ENCODE measurements at regions not wholly inside any gene's neighbourhood (a gene's known extent, or its start where the extent isn't known, plus 50 kb on each side); places are given as distances from the start of the nearest gene placed in this dataset.

- TF ChIP-seq NR2C1 (IDR thresholded peaks at IDR 0.05) (no peak), TAF1 (IDR thresholded peaks at IDR 0.05; ENCODE audit: borderline replicate concordance, low read depth, low read length) (no peak), BCL3 (IDR thresholded peaks at IDR 0.05; ENCODE audit: borderline replicate concordance, insufficient read depth, low read depth, low read length, poor library complexity, severe bottlenecking) (no peak), PKNOX1 (IDR thresholded peaks at IDR 0.05) (no peak), POLR2AphosphoS5 (IDR thresholded peaks at IDR 0.05; ENCODE audit: low read length) (no peak), EGR1 (IDR thresholded peaks at IDR 0.05; ENCODE audit: borderline replicate concordance in 1 of 2, low read depth in 2 of 2, low read length in 2 of 2) (no peak)
Measured at GRCh38 chr2:67614454-67614853, 217.3 kb downstream of the ETAA1 start (continued).

GRCh38 chr2:67616749-67617148 is 219.6 kb downstream of the ETAA1 start:
- in situ Hi-C loops (cut with MboI): no loop called here
- H3K9me3 ChIP-seq (replicated peaks; ENCODE audit: control insufficient read depth, insufficient read depth, low read length): no peaks in the 10 kb centered on the region
- H3K27ac ChIP-seq (ENCODE audit: control insufficient read depth, insufficient read depth): no peak overlapping the region
- no peak overlapping the region for H2AFZ ChIP-seq (ENCODE audit: control insufficient read depth, low read depth, low read length)
- no TSS peak for BruUV-seq (replicated peaks)
- FAIRE-seq (no peak), ATAC-seq (peak; percentile 90), DNase-seq (ENCODE audit: low read depth, low spot score) (peak; percentile 9)
- no peaks in the 10 kb centered on the region for H3K79me2 ChIP-seq (ENCODE audit: control insufficient read depth, insufficient read depth, low read length)
- no peaks in the 10 kb centered on the region for H4K20me1 ChIP-seq (ENCODE audit: control insufficient read depth, insufficient read depth)
- H3K4me2 ChIP-seq (ENCODE audit: control insufficient read depth, insufficient read depth): no peak overlapping the region
- SMC1A ChIA-PET (ENCODE audit: uncharacterized antibody, unreplicated experiment): interaction anchor here (1.0 kb wide), 1 partner anchor 121 kb away, joined by 3 read pairs; no protein-coding TSS in a partner anchor
- H3K9ac ChIP-seq (ENCODE audit: control insufficient read depth, insufficient read depth, low read length): no peak overlapping the region
- no peaks in the 10 kb centered on the region for H3K4me1 ChIP-seq (ENCODE audit: control insufficient read depth, insufficient read depth, low read length)
- CTCF ChIA-PET: interaction anchor here (0.7 kb wide), 2 partner anchors 21 to 1094 kb away, joined by 3 to 5 read pairs; no protein-coding TSS in a partner anchor
- RAD21 ChIA-PET (ENCODE audit: unreplicated experiment): no interaction called here
- no peak overlapping the region for H3K4me3 ChIP-seq
- intact Hi-C loops (cut with micrococcal nuclease; ENCODE audit: unreplicated experiment): no loop called here
- H3K36me3 ChIP-seq (ENCODE audit: control insufficient read depth in 2 of 2, insufficient read depth in 2 of 2, low read length in 1 of 2): no peaks in the 10 kb centered on the region
- POLR2A ChIA-PET: no interaction called here
- WGBS (ENCODE audit: insufficient coverage, insufficient replicate concordance, low lambda C conversion rate, missing lambda C conversion rate): 0% methylated on average over 1 of the region's 1 CpG
- no peaks in the 10 kb centered on the region for H3K27me3 ChIP-seq (replicated peaks in 1 of 2; ENCODE audit: control insufficient read depth in 2 of 2, insufficient read depth in 2 of 2, low read length in 1 of 2)
- TF ChIP-seq ZNF24 (IDR thresholded peaks at IDR 0.05) (no peak), CBX3 (IDR thresholded peaks at IDR 0.05; ENCODE audit: borderline replicate concordance, low read depth) (no peak), BACH1 (IDR thresholded peaks at IDR 0.05; ENCODE audit: borderline replicate concordance) (no peak), IKZF2 (IDR thresholded peaks at IDR 0.05) (peak in 1 of 2 experiments; percentile 30; a peak in 1 of 4 replicates), RELB (IDR thresholded peaks at IDR 0.05; ENCODE audit: low read depth) (no peak), PML (IDR thresholded peaks at IDR 0.05; ENCODE audit: low read length) (no peak), YY1 (IDR thresholded peaks at IDR 0.05; ENCODE audit: low read depth, low read length) (no peak), PBX3 (IDR thresholded peaks at IDR 0.05; ENCODE audit: insufficient replicate concordance, low read depth, low read length) (no peak), BCLAF1 (IDR thresholded peaks at IDR 0.05) (no peak), ATF7 (IDR thresholded peaks at IDR 0.05; ENCODE audit: low read depth) (peak; percentile 93)

All from GM12878 (cell line).